ENCODE measurements at regions not wholly inside any gene's neighbourhood (a gene's known extent, or its start where the extent isn't known, plus 50 kb on each side); places are given as distances from the start of the nearest gene placed in this dataset.

DNA sequence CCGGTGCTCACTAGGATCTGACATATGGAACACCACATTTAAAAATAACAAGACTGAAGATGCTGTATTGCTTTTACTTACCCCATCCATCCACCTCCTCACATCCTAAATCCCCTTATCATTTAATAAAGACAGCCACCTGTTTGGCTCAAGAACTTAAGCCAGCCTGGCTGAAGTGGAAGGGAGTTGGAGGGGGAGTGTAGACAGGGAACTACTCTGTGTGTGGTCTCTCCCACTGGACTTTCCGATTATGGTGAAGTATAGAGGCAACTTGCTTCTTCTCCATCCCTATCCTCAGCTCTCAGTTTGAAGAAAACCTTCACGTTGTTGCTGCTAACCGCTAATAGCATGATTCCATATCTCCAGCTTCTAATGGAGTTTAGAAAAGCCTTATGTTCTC lies 313.4 kb downstream of the CDH11 start:
- no peak for DNase-seq (ENCODE audit: low read depth, low spot score)
- in situ Hi-C loops (cut with HindIII; ENCODE audit: low sequenced_read_pairs) = no loop called here
- TF ChIP-seq, protein P1, sequence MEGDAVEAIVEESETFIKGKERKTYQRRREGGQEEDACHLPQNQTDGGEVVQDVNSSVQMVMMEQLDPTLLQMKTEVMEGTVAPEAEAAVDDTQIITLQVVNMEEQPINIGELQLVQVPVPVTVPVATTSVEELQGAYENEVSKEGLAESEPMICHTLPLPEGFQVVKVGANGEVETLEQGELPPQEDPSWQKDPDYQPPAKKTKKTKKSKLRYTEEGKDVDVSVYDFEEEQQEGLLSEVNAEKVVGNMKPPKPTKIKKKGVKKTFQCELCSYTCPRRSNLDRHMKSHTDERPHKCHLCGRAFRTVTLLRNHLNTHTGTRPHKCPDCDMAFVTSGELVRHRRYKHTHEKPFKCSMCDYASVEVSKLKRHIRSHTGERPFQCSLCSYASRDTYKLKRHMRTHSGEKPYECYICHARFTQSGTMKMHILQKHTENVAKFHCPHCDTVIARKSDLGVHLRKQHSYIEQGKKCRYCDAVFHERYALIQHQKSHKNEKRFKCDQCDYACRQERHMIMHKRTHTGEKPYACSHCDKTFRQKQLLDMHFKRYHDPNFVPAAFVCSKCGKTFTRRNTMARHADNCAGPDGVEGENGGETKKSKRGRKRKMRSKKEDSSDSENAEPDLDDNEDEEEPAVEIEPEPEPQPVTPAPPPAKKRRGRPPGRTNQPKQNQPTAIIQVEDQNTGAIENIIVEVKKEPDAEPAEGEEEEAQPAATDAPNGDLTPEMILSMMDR (IDR thresholded peaks at IDR 0.05; ENCODE audit: low read depth, low read length) = no peak
- H3K4me3 ChIP-seq (ENCODE audit: low read depth, low read length) = no peak overlapping the region

DNA sequence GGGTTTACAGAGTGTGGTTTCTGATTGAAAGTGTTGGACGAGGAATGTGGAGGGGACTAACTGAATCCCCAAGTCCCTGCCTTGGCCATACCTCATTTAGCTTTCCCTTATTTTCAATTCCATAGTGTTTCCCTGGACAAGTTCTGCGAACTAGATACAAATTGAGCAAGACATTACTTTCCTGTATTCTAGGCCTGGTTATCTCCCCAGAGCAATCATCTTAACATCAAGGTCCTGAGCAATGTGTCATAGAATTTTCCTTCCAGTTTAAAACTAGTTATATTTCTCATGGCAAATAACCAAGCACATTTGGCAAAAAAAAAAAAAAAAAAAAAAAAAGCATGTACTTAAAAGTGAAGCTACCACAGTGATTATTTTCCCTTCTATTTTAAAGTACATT lies 330.1 kb downstream of the CDH11 start:
- in situ Hi-C loops (cut with HindIII; ENCODE audit: low sequenced_read_pairs) = no loop called here
- peak; percentile 4 for DNase-seq (ENCODE audit: low read depth, low spot score)
- TF ChIP-seq, protein P1 (IDR thresholded peaks at IDR 0.05; ENCODE audit: low read depth, low read length) = no peak
- no peak overlapping the region for H3K4me3 ChIP-seq (ENCODE audit: low read depth, low read length)

DNA sequence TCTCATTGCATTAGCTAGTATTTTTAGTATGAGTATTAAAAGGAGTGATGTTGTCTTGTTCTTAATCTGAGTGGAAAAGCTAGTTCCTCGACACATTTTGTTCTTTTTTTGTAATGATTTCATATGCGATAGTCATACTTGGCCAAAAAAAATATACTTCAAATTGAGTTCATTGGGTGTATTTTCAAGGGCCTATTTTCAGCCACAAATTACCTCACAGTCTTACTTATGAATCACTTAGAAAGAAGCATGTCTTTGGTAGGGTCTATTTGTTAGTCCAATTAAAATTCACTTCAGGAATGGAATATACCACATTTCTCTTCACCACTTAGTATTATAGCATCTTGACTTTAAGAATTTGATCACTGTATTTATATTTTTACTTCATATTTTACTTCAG lies 337.2 kb downstream of the CDH11 start:
- in situ Hi-C loops (cut with HindIII; ENCODE audit: low sequenced_read_pairs) = no loop called here
- no peak overlapping the region for H3K4me3 ChIP-seq (ENCODE audit: low read depth, low read length)
- TF ChIP-seq, protein P1 (IDR thresholded peaks at IDR 0.05; ENCODE audit: low read depth, low read length) = no peak
- DNase-seq (ENCODE audit: low read depth, low spot score) = no peak

DNA sequence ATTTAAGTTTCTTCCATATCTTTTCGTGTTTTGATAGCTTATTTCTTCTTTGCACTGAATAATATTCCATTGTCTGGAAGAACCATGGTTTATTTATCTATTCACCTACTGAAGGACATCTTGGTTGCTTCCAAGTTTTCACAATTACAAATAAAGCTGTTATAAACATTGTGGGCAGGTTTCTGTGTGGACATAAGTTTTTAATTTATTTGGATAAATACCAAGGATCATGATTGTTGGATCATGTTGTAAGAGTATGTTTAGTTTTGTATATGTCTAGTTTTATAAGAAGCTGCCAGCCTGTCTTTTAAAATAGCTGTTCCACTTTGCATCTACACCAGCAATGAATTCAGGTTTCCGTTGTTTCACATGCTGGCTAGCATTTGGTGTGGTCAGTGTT lies 339.4 kb downstream of the CDH11 start:
- TF ChIP-seq, protein P1 (IDR thresholded peaks at IDR 0.05; ENCODE audit: low read depth, low read length) = no peak
- in situ Hi-C loops (cut with HindIII; ENCODE audit: low sequenced_read_pairs) = no loop called here
- H3K4me3 ChIP-seq (ENCODE audit: low read depth, low read length) = no peak overlapping the region
- no peak for DNase-seq (ENCODE audit: low read depth, low spot score)

DNA sequence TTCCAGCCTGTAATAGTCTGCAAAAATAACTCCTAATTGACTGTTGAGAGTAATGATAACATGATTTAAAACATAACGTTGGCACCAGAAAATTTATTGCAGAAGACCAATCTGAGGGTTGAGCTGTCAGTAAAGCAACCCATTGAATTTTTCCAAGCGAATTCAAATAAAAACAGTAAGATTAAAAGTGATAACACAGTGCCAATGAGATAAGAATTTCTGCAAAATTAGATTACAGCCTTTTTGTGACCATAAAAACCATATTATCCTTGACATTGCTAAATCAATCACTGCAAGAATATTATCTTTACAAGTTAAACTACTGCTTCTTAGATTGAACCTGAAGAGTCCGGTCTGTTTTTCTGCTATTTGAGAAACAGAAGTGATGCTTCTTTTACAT lies 341.4 kb downstream of the CDH11 start:
- in situ Hi-C loops (cut with HindIII; ENCODE audit: low sequenced_read_pairs) = no loop called here
- DNase-seq (ENCODE audit: low read depth, low spot score) = no peak
- TF ChIP-seq, protein P1 (IDR thresholded peaks at IDR 0.05; ENCODE audit: low read depth, low read length) = no peak
- H3K4me3 ChIP-seq (ENCODE audit: low read depth, low read length) = no peak overlapping the region

DNA sequence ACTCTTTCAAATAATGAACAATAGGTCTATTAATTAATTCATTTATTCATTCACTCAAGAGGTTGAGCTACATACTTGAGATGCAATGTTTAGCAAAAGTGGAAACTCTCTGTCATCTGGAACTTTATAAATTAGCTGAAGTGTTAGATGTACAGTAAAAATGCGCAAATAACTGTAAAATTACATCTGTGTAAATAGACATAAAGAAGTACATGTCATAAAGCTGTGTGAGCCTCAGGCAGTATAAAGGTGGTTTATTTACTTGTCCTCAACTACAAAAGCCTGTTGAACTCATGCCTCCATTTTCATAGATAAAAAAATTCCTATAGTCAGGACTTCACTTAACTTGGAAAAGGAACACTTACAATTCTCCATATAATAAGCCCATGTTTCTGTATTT lies 343.1 kb downstream of the CDH11 start:
- in situ Hi-C loops (cut with HindIII; ENCODE audit: low sequenced_read_pairs) = no loop called here
- TF ChIP-seq, protein P1 (IDR thresholded peaks at IDR 0.05; ENCODE audit: low read depth, low read length) = no peak
- H3K4me3 ChIP-seq (ENCODE audit: low read depth, low read length) = no peak overlapping the region
- no peak for DNase-seq (ENCODE audit: low read depth, low spot score)

DNA sequence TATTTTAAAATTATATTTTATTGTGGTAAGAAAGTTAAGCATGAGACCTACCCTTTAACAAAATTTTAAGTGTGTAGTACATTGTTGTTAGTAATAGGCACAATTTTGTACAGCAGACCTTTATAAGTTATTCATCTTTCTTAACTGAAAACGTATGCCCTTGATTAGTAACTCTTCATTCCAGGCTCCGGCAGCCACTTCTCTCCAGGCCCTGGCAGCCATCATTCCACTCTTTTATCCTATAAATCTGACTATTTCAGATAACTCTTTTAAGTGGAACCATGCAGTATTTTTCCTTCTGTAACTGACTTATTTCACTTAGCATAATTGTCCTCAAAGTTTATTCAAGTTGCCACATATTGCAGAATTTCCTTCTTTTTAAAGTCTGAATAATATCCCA lies 348.2 kb downstream of the CDH11 start:
- in situ Hi-C loops (cut with HindIII; ENCODE audit: low sequenced_read_pairs) = no loop called here
- TF ChIP-seq, protein P1 (IDR thresholded peaks at IDR 0.05; ENCODE audit: low read depth, low read length) = no peak
- no peak overlapping the region for H3K4me3 ChIP-seq (ENCODE audit: low read depth, low read length)
- DNase-seq (ENCODE audit: low read depth, low spot score) = no peak
